OCI-LY7 (cell line): ENCODE measurements at regions not wholly inside any gene's neighbourhood (a gene's known extent, or its start where the extent isn't known, plus 50 kb on each side); places are given as distances from the start of the nearest gene placed in this dataset.

ENCODE experiments used
- CTCF ChIP-seq: fragments of 200-600 bp; sonication (generic); conservative IDR thresholded peaks from 2 replicates; pipeline ENCODE4 v1.5.1; 2014; ENCODE audit warnings: mild to moderate bottlenecking, antibody characterized with exemption, low read length, moderate library complexity, mixed read lengths
- EZH2phosphoT487 ChIP-seq: fragments of 200-600 bp; sonication (generic); IDR thresholded peaks from 2 replicates; pipeline ENCODE4 v1.6.1; 2018; ENCODE audit warnings: low read depth, borderline replicate concordance, mild to moderate bottlenecking, mixed run types, antibody characterized with exemption, low read length, moderate library complexity, mixed read lengths

GRCh38 chr7:156029460-156030007, 217.3 kb upstream of the SHH start:
- TF ChIP-seq CTCF, result no peak
- TF ChIP-seq EZH2phosphoT487, result no peak
